ENCODE measurements at regions not wholly inside any gene's neighbourhood (a gene's known extent, or its start where the extent isn't known, plus 50 kb on each side); places are given as distances from the start of the nearest gene placed in this dataset.

- TF ChIP-seq TAF1 (IDR thresholded peaks at IDR 0.05; ENCODE audit: low read depth) (no peak), TCF12 (IDR thresholded peaks at IDR 0.05; ENCODE audit: low read depth) (no peak), YY1 (IDR thresholded peaks at IDR 0.05; ENCODE audit: low read depth) (no peak), CEBPB (IDR thresholded peaks at IDR 0.05) (no peak), EGR1 (IDR thresholded peaks at IDR 0.05) (no peak), RAD21 (IDR thresholded peaks at IDR 0.05; ENCODE audit: low read depth) (no peak), ZBTB7A (IDR thresholded peaks at IDR 0.05; ENCODE audit: low read depth) (no peak), FOXM1 (IDR thresholded peaks at IDR 0.05; ENCODE audit: borderline replicate concordance, low read depth) (no peak), NFIC (IDR thresholded peaks at IDR 0.05) (no peak), EP300 (IDR thresholded peaks at IDR 0.05; ENCODE audit: borderline replicate concordance) (no peak), CREB1 (IDR thresholded peaks at IDR 0.05; ENCODE audit: low read depth) (no peak), TEAD4 (IDR thresholded peaks at IDR 0.05) (no peak), REST (IDR thresholded peaks at IDR 0.05; ENCODE audit: low read depth) (no peak), MAX (IDR thresholded peaks at IDR 0.05) (no peak)
- TF ChIP-seq, protein P1, sequence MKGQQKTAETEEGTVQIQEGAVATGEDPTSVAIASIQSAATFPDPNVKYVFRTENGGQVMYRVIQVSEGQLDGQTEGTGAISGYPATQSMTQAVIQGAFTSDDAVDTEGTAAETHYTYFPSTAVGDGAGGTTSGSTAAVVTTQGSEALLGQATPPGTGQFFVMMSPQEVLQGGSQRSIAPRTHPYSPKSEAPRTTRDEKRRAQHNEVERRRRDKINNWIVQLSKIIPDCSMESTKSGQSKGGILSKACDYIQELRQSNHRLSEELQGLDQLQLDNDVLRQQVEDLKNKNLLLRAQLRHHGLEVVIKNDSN (IDR thresholded peaks at IDR 0.05): no peak
These were observed 166.6 kb downstream of the TLE3 start for GRCh38 chr15:69931156-69931555.

- TF ChIP-seq TAF1 (IDR thresholded peaks at IDR 0.05; ENCODE audit: low read depth) (no peak), CREB1 (IDR thresholded peaks at IDR 0.05; ENCODE audit: low read depth) (no peak), TEAD4 (IDR thresholded peaks at IDR 0.05) (no peak)
These were observed 163.1 kb downstream of the TLE3 start for GRCh38 chr15:69934607-69935006.

DNA sequence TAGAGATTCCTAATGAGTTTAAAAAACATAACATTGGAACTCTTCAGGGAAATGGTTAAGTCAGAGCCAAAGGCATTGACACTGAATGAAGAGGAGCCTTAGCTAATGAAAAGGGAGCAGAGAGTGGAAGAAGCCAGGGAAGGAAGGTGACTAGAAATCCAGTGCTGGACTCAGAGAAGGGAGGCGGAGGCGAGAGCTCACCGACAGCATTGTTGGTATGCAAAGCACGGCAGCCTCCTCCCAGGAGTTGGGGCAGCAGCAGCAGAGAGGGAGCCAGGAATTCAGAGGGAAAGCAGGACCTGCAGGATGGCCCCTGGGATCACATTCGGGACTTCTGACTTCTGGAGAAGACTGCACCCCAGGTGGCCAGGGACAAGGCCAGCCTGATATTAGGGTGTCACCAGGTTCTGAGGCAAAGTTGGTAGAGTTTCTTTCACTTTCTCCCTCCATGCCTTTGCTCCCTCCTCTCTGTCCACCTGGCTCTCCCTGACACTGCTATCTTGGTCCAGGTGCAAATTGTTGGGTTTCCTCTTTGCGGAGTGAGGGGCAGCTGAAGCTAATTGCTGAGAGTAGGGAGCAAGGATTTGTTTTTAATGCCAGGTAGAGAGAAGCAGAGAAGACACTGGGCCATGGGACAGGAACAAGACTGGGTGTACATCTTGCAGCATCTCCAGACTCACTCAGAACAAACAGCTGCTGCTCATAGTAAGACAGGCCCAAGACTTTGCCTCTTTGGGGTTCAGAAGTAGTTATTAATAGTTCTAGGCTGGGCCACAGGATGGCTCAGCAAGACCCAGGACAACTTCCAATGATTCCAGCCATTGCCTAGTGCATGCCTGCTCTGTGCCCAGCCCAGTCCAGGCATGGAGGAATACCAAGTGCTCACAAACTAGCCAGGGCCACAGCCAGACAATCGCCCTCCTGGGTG lies 157.9 kb downstream of the TLE3 start:
- TF ChIP-seq RAD21 (IDR thresholded peaks at IDR 0.05; ENCODE audit: low read depth): no peak
- TF ChIP-seq TCF12 (IDR thresholded peaks at IDR 0.05; ENCODE audit: low read depth): no peak
- TF ChIP-seq MAX (IDR thresholded peaks at IDR 0.05): no peak
- TF ChIP-seq NFIC (IDR thresholded peaks at IDR 0.05): no peak
- no peak for TF ChIP-seq CEBPB (IDR thresholded peaks at IDR 0.05)
- no peak for TF ChIP-seq FOXM1 (IDR thresholded peaks at IDR 0.05; ENCODE audit: borderline replicate concordance, low read depth)
- TF ChIP-seq EP300 (IDR thresholded peaks at IDR 0.05; ENCODE audit: borderline replicate concordance): no peak
- TF ChIP-seq EGR1 (IDR thresholded peaks at IDR 0.05): no peak
- TF ChIP-seq ZBTB7A (IDR thresholded peaks at IDR 0.05; ENCODE audit: low read depth): no peak
- TF ChIP-seq TAF1 (IDR thresholded peaks at IDR 0.05; ENCODE audit: low read depth): no peak
- TF ChIP-seq YY1 (IDR thresholded peaks at IDR 0.05; ENCODE audit: low read depth): no peak
- TF ChIP-seq REST (IDR thresholded peaks at IDR 0.05; ENCODE audit: low read depth): no peak
- TF ChIP-seq, protein P1 (IDR thresholded peaks at IDR 0.05): no peak
- TF ChIP-seq CREB1 (IDR thresholded peaks at IDR 0.05; ENCODE audit: low read depth): no peak
- no peak for TF ChIP-seq TEAD4 (IDR thresholded peaks at IDR 0.05)

- no peak for TF ChIP-seq TEAD4 (IDR thresholded peaks at IDR 0.05)
- TF ChIP-seq REST (IDR thresholded peaks at IDR 0.05; ENCODE audit: low read depth): no peak
- TF ChIP-seq, protein P1 (IDR thresholded peaks at IDR 0.05): no peak
- no peak for TF ChIP-seq RAD21 (IDR thresholded peaks at IDR 0.05; ENCODE audit: low read depth)
- no peak for TF ChIP-seq CEBPB (IDR thresholded peaks at IDR 0.05)
- no peak for TF ChIP-seq TCF12 (IDR thresholded peaks at IDR 0.05; ENCODE audit: low read depth)
- no peak for TF ChIP-seq MAX (IDR thresholded peaks at IDR 0.05)
- TF ChIP-seq YY1 (IDR thresholded peaks at IDR 0.05; ENCODE audit: low read depth): no peak
- TF ChIP-seq CREB1 (IDR thresholded peaks at IDR 0.05; ENCODE audit: low read depth): no peak
- no peak for TF ChIP-seq NFIC (IDR thresholded peaks at IDR 0.05)
- TF ChIP-seq TAF1 (IDR thresholded peaks at IDR 0.05; ENCODE audit: low read depth): no peak
- no peak for TF ChIP-seq FOXM1 (IDR thresholded peaks at IDR 0.05; ENCODE audit: borderline replicate concordance, low read depth)
- TF ChIP-seq EGR1 (IDR thresholded peaks at IDR 0.05): no peak
- no peak for TF ChIP-seq EP300 (IDR thresholded peaks at IDR 0.05; ENCODE audit: borderline replicate concordance)
- TF ChIP-seq ZBTB7A (IDR thresholded peaks at IDR 0.05; ENCODE audit: low read depth): no peak
These were observed 157.0 kb downstream of the TLE3 start for GRCh38 chr15:69940441-69941300.

Data from Ishikawa (cell line).